Neuronal stem cell (in vitro differentiated cells): ENCODE measurements at regions not wholly inside any gene's neighbourhood (a gene's known extent, or its start where the extent isn't known, plus 50 kb on each side); places are given as distances from the start of the nearest gene placed in this dataset.

Experiments
- DNase-seq: peaks from one replicate; pipeline ENCODE4 v3.0.0-alpha.2; 2013; ENCODE audit warnings: low spot score
- H2AFZ ChIP-seq: one replicate; pipeline ENCODE4 v1.6.1; 2013; ENCODE audit warnings: mild to moderate bottlenecking, low read length, inconsistent platforms
- H2AK5ac ChIP-seq: 2 replicates; pipeline ENCODE4 v1.6.1; 2013; ENCODE audit warnings: low read depth, mild to moderate bottlenecking, inconsistent platforms, low read length, moderate library complexity, mixed read lengths
- H2BK120ac ChIP-seq: 2 replicates; pipeline ENCODE4 v1.6.1; 2013; ENCODE audit warnings: low read depth, mild to moderate bottlenecking, inconsistent platforms, low read length, moderate library complexity, mixed read lengths
- H2BK12ac ChIP-seq: one replicate; pipeline ENCODE4 v1.6.1; 2013; ENCODE audit warnings: low read length, inconsistent platforms
- H2BK15ac ChIP-seq: 2 replicates; pipeline ENCODE4 v1.6.1; 2013; ENCODE audit warnings: mild to moderate bottlenecking, low read length, inconsistent platforms, mixed read lengths
- H2BK5ac ChIP-seq: one replicate; pipeline ENCODE4 v1.6.1; 2013; ENCODE audit warnings: inconsistent platforms, mild to moderate bottlenecking, low read length, moderate library complexity
- H3K14ac ChIP-seq: one replicate; pipeline ENCODE4 v1.6.1; 2013; ENCODE audit warnings: low read length, inconsistent platforms
- H3K18ac ChIP-seq: 2 replicates; pipeline ENCODE4 v1.6.1; 2013; ENCODE audit warnings: low read length, inconsistent platforms
- H3K23ac ChIP-seq: 2 replicates; pipeline ENCODE4 v1.6.1; 2013; ENCODE audit warnings: low read depth, mild to moderate bottlenecking, mixed read lengths, low read length, inconsistent platforms; ENCODE audit not compliant: poor library complexity
- H3K27ac ChIP-seq: replicated peaks from 3 replicates; pipeline ENCODE4 v1.5.1; 2013; ENCODE audit warnings: low read length, inconsistent platforms
- H3K27me3 ChIP-seq, 3 experiments: 2 replicates each; pipeline ENCODE4 v1.6.1; 2013; ENCODE audit warnings: low read length in 3 of 3, mild to moderate bottlenecking in 2 of 3, inconsistent platforms in 1 of 3, low read depth in 1 of 3, mixed read lengths in 1 of 3, moderate library complexity in 1 of 3; ENCODE audit not compliant: control insufficient read depth in 3 of 3, insufficient read depth in 3 of 3
- H3K36me3 ChIP-seq, 2 donors: replicated peaks in 1 of 2; 2 replicates each; pipeline ENCODE4 v1.6.1; 2013; ENCODE audit warnings: low read length in 2 of 2; ENCODE audit not compliant: control insufficient read depth in 2 of 2, insufficient read depth in 2 of 2
- H3K4ac ChIP-seq: 2 replicates; pipeline ENCODE4 v1.6.1; 2013; ENCODE audit warnings: inconsistent platforms, mild to moderate bottlenecking, low read length, moderate library complexity
- H3K4me1 ChIP-seq, 2 donors: 1 replicate in 1 of 2; 2 replicates in 1 of 2; pipeline ENCODE4 v1.6.1; 2013; ENCODE audit warnings: low read length in 2 of 2, low read depth in 1 of 2; ENCODE audit not compliant: control insufficient read depth in 2 of 2, insufficient read depth in 1 of 2
- H3K4me2 ChIP-seq: one replicate; pipeline ENCODE4 v1.6.1; 2013; ENCODE audit warnings: mild to moderate bottlenecking, low read length, inconsistent platforms; ENCODE audit not compliant: insufficient read depth, poor library complexity, severe bottlenecking
- H3K4me3 ChIP-seq, 2 donors: 2 replicates each; pipeline ENCODE4 v1.5.1; 2013; ENCODE audit warnings: low read length in 2 of 2, mild to moderate bottlenecking in 2 of 2, inconsistent platforms in 1 of 2, moderate library complexity in 1 of 2
- H3K79me1 ChIP-seq: one replicate; pipeline ENCODE4 v1.6.1; 2013; ENCODE audit warnings: low read depth, mild to moderate bottlenecking, inconsistent platforms, low read length, moderate library complexity
- H3K9ac ChIP-seq: one replicate; pipeline ENCODE4 v1.6.1; 2013; ENCODE audit warnings: mild to moderate bottlenecking, low read depth, low read length, inconsistent platforms; ENCODE audit not compliant: poor library complexity
- H3K9me3 ChIP-seq, 2 donors: replicated peaks in 1 of 2; 2 replicates each; pipeline versions ENCODE3 to v1.6.1; 2013; ENCODE audit warnings: low read length in 2 of 2, mild to moderate bottlenecking in 2 of 2, inconsistent platforms in 1 of 2, low read depth in 1 of 2, mixed read lengths in 1 of 2, moderate library complexity in 1 of 2; ENCODE audit not compliant: control insufficient read depth in 2 of 2, insufficient read depth in 1 of 2
- H4K8ac ChIP-seq: one replicate; pipeline ENCODE4 v1.6.1; 2013; ENCODE audit warnings: low read depth, mild to moderate bottlenecking, inconsistent platforms, low read length, moderate library complexity
- H4K91ac ChIP-seq: one replicate; pipeline ENCODE4 v1.6.1; 2013; ENCODE audit warnings: low read length, low read depth, mild to moderate bottlenecking, inconsistent platforms; ENCODE audit not compliant: poor library complexity
- WGBS, 2 donors: extraction: QIAGEN DNeasy Blood & Tissue Kit; methylation state at CpG; one replicate each; pipeline ENCODE4 v1.1.7; 2013; ENCODE audit warnings: missing lambda C conversion rate in 2 of 2, mixed read lengths in 1 of 2; ENCODE audit not compliant: insufficient read length in 2 of 2, insufficient replicate concordance in 1 of 2; ENCODE audit errors: extremely low coverage in 2 of 2; 5-methylcytosine and 5-hydroxymethylcytosine counted together

DNA sequence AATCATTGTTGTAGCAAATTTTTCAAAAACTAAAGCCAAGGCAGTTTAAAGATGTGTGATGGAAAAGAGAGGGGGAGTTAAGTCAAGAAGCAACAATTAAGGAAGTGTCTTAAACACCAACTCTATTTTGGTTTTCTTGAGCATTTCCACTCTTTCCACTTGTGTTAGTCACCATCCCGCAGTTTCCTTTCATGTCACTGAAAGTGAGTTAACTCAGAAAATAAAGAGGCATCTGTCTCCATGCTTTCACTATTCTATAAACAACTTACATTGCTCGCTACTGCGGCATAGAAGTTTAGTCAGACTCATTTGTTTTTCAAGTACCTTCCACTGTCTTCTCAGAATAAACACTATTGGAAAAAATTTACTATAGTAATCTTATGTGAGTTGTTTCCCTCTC is 284.9 kb upstream of the SEMA3D start:
- Histone ChIP-seq H3K9me3 (no peaks in the 10 kb centered on the region), H3K4me1 (peaks cover 0 to 3% of the 10 kb centered on the region in 2 donors), H3K9ac (no peak overlapping the region), H2BK5ac (no peak overlapping the region), H3K4ac (no peak overlapping the region), H4K8ac (no peak overlapping the region), H2AK5ac (no peak overlapping the region), H3K4me2 (no peak overlapping the region), H3K36me3 (no peaks in the 10 kb centered on the region), H2AFZ (peak overlapping the region; percentile 70), H2BK15ac (no peak overlapping the region), H2BK120ac (no peak overlapping the region), H3K4me3 (no peak overlapping the region), H3K23ac (no peak overlapping the region), H3K27ac (no peak overlapping the region), H3K14ac (no peak overlapping the region), H2BK12ac (no peak overlapping the region), H3K79me1 (no peaks in the 10 kb centered on the region), H3K18ac (no peak overlapping the region), H3K27me3 (no peaks in the 10 kb centered on the region), H4K91ac (no peak overlapping the region)
- no CpG with 5 or more reads among the region's 3 CpGs for WGBS, 2 donors
- no peak for DNase-seq

- Histone ChIP-seq H3K79me1 (no peaks in the 10 kb centered on the region), H3K4me3 (no peak overlapping the region), H3K36me3 (no peaks in the 10 kb centered on the region), H4K8ac (no peak overlapping the region), H3K14ac (no peak overlapping the region), H3K4me2 (no peak overlapping the region), H2BK5ac (no peak overlapping the region), H3K4ac (no peak overlapping the region), H3K4me1 (peaks cover 0 to 3% of the 10 kb centered on the region in 2 donors), H3K23ac (no peak overlapping the region), H4K91ac (no peak overlapping the region), H3K27ac (no peak overlapping the region), H3K9me3 (no peaks in the 10 kb centered on the region), H2BK12ac (no peak overlapping the region), H2AFZ (peak overlapping the region; percentile 70), H3K9ac (no peak overlapping the region), H3K27me3 (no peaks in the 10 kb centered on the region), H2BK120ac (no peak overlapping the region), H2BK15ac (no peak overlapping the region), H3K18ac (no peak overlapping the region), H2AK5ac (no peak overlapping the region)
- DNase-seq = no peak
Measured at GRCh38 chr7:85471307-85471706, 284.5 kb upstream of the SEMA3D start.

- H3K14ac ChIP-seq = no peak overlapping the region
- H4K91ac ChIP-seq = no peak overlapping the region
- WGBS, 2 donors = no CpG with 5 or more reads among the region's 1 CpG
- H3K4ac ChIP-seq = no peak overlapping the region
- H3K79me1 ChIP-seq = no peaks in the 10 kb centered on the region
- no peaks in the 10 kb centered on the region for H3K36me3 ChIP-seq
- no peak for DNase-seq
- no peaks in the 10 kb centered on the region for H3K9me3 ChIP-seq
- no peak overlapping the region for H4K8ac ChIP-seq
- no peaks in the 10 kb centered on the region for H3K27me3 ChIP-seq
- H3K18ac ChIP-seq = no peak overlapping the region
- H3K4me3 ChIP-seq = no peak overlapping the region
- H3K4me2 ChIP-seq = no peak overlapping the region
- no peak overlapping the region for H2BK5ac ChIP-seq
- no peak overlapping the region for H3K27ac ChIP-seq
- H2AFZ ChIP-seq = no peak overlapping the region
- peaks cover 0 to 3% of the 10 kb centered on the region in 2 donors for H3K4me1 ChIP-seq
- H3K9ac ChIP-seq = no peak overlapping the region
- no peak overlapping the region for H2BK15ac ChIP-seq
- no peak overlapping the region for H2AK5ac ChIP-seq
- no peak overlapping the region for H2BK120ac ChIP-seq
- no peak overlapping the region for H3K23ac ChIP-seq
- H2BK12ac ChIP-seq = no peak overlapping the region
Measured at GRCh38 chr7:85469446-85470010, 282.7 kb upstream of the SEMA3D start.

DNA sequence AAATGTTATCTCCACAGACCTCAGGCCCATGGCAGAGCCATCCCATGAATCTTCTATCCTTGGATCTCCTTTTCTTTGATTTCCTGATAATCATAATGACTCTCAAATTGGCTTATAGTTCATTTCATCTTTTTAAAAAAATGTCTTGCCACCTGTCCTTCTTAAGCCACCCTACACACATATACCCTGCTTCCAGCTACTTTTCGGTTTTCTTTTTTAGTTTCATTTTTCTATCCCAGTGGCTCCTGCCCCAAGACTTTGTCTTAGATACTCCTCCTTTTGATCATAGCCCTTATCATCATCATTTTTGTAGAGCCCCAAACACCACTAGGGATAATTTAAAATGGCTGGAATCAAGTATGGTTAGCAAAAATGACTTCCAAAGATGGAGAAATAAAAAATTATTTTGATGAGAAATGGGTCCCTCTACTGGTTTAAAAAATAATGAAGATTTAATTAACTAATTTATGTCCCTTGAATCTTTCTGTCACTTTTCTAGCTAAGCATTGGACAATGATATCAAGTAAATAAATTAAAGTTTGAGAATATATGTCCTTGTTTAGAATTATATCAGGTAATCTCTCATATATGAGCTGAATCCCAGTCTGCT is 277.3 kb upstream of the SEMA3D start:
- no peak overlapping the region for H3K14ac ChIP-seq
- no CpG with 5 or more reads among the region's 1 CpG for WGBS, 2 donors
- no peak overlapping the region for H2BK15ac ChIP-seq
- peak overlapping the region; percentile 41 for H2AFZ ChIP-seq
- H3K4me1 ChIP-seq = no peaks in the 10 kb centered on the region
- no peaks in the 10 kb centered on the region for H3K9me3 ChIP-seq
- H3K79me1 ChIP-seq = no peaks in the 10 kb centered on the region
- no peak overlapping the region for H3K4ac ChIP-seq
- no peak overlapping the region for H3K4me3 ChIP-seq
- H4K91ac ChIP-seq = no peak overlapping the region
- H3K18ac ChIP-seq = no peak overlapping the region
- no peak overlapping the region for H2BK12ac ChIP-seq
- H2BK120ac ChIP-seq = no peak overlapping the region
- no peak overlapping the region for H2BK5ac ChIP-seq
- H2AK5ac ChIP-seq = no peak overlapping the region
- no peak overlapping the region for H3K27ac ChIP-seq
- no peaks in the 10 kb centered on the region for H3K36me3 ChIP-seq
- H3K9ac ChIP-seq = no peak overlapping the region
- no peak overlapping the region for H4K8ac ChIP-seq
- H3K27me3 ChIP-seq = no peaks in the 10 kb centered on the region
- no peak overlapping the region for H3K23ac ChIP-seq
- H3K4me2 ChIP-seq = no peak overlapping the region
- DNase-seq = no peak
